Renal pelvis (tissue), 1 donor: ENCODE measurements at regions not wholly inside any gene's neighbourhood (a gene's known extent, or its start where the extent isn't known, plus 50 kb on each side); places are given as distances from the start of the nearest gene placed in this dataset.

Experiments used
- DNase-seq: peaks from one replicate; pipeline ENCODE4 v3.0.0-alpha.2; 2013

GRCh38 chr2:225137971-225138370, 95.7 kb upstream of the DOCK10 start:
- no peak for DNase-seq

DNA sequence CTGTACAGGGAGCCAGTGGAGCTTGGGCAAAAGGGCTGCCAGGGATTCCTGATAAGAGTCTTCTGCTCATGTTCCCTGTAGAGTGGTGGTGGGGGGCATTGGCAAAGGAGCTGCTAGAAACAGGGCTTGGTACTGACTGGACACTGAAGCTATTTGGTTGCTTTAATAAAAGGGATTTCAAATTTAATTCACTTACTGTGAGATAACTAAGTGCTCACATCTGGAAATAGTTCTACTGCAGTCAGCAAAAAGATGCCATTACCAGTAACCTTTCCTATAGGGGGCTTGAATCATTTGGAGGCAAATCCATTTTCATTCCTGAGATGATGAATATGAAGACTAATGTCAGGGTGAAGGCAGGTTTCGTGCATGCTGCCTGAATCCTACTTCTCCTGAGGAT, 94.3 kb upstream of the DOCK10 start:
- DNase-seq, result no peak

- no peak for DNase-seq
Observed at GRCh38 chr2:225131898-225132297, 89.6 kb upstream of the DOCK10 start.

GRCh38 chr2:225130093-225130492, 87.8 kb upstream of the DOCK10 start:
- DNase-seq, result no peak

- DNase-seq, result no peak
Observed at GRCh38 chr2:225124311-225125017, 82.2 kb upstream of the DOCK10 start.

GRCh38 chr2:225122583-225123486, 80.6 kb upstream of the DOCK10 start:
- DNase-seq, result no peak

DNA sequence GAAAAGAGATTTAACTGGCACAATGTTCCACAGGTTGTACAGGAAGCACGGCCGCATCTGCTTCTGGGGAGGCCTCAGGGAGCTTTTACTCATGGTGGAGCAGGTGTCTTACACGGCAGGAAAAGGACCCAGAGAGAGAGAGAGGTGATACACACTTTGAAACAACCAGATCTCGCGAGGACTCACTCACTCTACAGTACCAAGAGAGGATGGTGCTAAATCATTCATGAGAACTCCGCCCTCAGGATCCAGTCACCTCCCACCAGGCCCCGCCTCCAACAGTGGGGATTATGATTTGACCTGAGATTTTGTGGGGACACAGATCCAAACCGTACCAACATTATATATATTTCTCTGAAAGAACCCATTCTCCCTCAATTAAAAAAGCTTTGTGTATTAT, 79.7 kb upstream of the DOCK10 start:
- no peak for DNase-seq

GRCh38 chr2:225120186-225120585, 77.9 kb upstream of the DOCK10 start:
- no peak for DNase-seq

GRCh38 chr2:225117051-225117716, 74.9 kb upstream of the DOCK10 start:
- no peak for DNase-seq

DNA sequence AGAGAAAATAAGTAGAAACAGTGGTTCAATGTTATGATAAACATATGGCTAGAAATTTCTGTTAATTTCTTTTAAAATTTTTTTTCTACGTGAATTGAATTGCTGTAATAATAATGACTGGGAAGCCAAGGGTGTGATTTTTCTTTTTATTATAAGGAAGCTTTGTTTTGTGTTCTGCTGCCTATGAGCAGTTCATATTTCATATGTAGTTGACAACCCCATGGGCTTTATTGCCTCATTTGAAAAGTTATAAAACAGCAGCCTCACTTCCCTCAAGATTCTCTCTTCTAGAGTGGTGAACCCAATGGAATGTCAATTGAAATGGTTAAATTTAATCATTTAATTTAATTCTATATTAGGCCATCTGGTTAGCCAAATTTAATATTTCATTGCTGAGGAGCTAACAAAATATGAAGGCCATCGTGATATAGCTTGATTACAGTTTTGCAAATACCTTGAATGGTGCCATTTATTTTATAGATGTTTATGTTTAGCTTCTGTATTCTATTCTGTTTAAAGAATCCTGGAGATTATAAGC, 72.6 kb upstream of the DOCK10 start:
- no peak for DNase-seq

DNA sequence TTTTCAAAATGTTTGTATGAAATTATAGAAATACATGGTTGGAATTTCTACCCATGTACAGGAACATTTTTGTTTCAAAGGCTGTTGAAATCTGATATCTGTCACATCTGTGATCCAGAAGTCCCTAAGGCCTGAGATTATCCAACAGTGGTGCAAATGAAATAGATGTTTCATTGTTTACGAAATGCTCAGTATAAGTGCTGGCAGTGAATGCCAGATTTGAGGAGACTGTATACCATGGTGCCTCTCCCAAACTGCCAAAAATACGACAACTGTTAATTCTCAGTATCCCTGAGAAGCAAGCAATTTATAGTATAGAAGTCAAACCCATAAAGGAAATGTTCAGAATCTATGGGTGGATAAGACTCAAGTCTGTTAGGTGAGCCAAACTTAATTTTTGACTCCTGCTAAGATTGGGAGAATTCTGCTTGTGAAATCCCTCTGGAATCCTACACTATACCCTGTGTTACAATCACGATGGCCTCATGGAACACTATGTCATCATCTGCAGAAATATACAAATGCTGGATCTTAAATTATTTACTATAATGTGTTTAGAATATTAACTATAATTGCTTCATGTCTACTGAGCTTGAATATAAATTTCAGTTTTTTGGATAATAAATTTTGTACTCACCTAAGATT, 71.2 kb upstream of the DOCK10 start:
- DNase-seq, result no peak

DNA sequence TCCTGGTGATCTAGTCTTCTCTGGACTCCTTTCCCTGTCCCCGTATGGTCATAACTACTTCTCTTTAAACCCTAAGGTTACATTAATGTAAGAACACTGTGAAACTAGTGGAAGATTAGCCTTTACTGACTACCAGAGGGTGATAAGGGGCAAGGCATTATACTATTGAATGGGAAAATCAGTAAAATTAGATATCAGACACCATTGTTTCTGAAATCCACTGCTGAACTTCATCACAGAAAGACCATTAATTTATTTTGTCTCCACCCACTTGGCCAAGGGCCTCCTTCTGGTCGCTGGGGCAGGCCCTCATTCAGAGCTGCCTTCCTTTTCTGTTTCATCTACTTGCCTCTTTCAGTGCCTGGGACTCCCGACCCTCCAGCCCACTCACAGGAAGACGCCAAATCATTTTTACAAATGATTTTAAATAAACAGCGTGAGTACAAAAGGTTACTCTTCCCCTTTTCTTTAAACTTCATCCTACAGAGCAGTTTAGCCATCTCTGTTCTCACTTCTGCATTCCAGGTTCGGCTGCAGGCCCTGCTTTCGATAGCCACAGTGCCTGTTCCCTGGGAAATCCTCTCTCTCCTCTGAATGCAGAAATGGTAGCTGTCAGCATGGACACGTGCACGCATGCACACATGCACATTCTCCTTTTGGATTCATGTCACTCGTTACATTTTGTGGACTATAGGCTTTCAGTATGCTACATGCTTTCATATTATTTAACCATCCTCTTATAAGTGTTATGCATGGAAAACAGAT, 70.3 kb upstream of the DOCK10 start:
- DNase-seq, result no peak

DNA sequence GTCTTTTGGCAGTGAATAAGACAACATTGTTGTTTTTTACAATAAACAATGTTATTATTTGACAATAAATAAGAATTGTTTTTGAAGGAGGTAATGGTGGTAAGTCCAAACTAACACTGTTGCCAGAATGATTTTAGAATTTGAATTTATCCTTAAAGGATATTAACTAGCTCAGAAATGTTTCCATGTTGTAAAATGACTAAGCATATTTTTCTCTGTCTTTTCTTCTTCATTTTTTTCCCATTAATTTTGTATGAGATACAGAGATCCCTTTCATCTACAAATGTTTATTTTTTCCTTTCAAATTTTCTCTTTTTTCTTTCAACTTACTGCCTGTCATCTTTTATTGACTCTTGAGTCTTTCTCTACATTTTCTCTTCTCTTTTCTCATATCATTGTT, 66.5 kb upstream of the DOCK10 start:
- no peak for DNase-seq

DNA sequence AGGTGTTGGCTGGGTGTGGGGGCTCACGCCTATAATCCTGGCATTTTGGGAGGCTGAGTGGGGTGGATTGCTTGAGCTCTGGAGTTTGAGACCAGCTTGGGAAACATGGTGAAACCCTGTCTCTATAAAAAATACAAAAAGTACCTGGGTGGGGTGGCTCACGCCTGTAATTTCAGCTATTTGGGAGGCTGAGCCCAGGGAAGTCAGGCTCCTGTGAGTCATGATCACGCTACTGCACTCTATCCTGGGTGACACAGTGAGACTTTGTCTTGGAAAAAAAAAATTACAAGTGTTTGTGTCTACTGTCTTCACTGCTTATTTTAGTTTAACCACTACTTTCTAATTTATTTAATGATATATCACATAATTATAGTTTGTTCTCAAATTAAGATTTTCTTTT, 62.7 kb upstream of the DOCK10 start:
- no peak for DNase-seq

DNA sequence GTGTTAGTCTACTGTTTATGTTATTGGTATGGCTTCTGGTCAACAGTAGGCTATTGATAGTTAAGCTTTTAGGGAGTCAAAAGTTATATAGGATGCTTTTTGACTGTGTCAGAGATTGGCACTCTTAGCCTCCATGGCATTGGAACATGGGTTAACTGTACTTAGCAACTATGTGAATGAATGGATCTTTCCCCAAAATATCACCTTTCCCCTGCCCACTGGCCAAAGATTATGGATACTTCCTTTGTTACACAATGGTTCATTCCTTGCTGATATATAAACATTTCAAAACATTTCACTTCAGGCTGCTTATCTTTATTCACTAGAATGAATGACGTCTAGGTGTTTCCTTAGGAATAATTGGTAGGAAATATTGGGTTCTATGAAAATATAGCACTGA, 62.1 kb upstream of the DOCK10 start:
- no peak for DNase-seq

DNA sequence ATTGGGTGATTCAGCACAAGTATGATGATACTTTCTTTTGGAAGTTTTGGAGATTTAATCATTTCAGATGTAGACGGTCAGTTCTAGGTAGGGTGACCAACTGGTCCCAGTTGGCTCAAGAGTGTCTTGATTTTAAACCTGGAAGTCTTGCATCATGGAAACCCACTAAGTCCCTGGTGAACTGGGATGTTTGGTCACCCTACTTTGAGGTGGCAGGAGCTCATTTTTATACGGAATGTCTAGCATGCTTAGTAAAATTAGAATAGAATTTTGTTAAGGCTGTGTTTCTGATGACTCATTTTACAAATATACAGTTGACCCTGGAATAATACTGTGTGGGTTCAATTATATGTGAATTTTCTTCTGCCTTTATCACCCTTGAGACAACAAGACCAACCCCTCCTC, 61.5 kb upstream of the DOCK10 start:
- DNase-seq, result no peak

DNA sequence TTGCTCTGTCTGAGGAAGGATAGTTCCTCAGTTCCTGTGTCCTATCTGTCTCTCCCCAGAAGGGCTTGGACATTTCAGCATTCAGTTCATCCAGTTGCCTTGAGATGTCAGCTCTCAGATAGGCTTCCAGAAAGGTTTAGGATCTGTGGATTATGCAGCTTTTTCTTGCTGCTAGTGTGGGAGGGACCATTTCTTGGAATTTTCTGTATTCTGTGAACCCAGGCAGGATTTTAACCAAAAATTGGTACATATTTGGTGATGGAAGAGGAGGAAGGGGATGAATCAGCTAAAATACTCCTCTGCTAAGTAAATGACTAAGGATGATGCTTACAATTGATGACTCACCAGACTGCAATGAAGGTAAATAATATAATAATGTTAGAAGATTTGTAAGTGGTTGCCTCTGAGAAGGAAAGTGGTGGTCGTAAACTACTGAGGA, 58.6 kb upstream of the DOCK10 start:
- DNase-seq, result no peak

DNA sequence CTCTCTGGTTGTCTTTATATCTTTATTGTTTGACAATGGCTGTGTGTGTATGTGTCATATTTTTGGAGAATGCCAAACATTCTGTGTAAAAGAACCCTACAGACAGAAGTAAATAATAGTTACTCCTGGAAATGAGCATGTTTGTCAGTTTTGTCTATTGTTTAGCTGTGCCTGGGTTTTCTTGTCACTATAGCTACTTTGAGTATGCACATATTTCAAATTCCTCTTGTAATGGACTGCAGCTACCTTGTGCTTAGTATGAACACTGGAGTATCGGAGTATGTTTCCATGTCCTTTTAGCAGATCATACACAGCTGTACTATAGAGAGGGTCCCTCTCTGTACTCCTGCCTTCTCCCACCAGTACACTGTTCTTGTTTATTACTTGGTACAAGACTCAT, 58.0 kb upstream of the DOCK10 start:
- no peak for DNase-seq

GRCh38 chr2:225097035-225097434, 54.8 kb upstream of the DOCK10 start:
- no peak for DNase-seq
